PFSK-1 (cell line): ENCODE measurements at regions not wholly inside any gene's neighbourhood (a gene's known extent, or its start where the extent isn't known, plus 50 kb on each side); places are given as distances from the start of the nearest gene placed in this dataset.

Source experiments
- FOXP2 ChIP-seq: optimal IDR thresholded peaks from 2 replicates; pipeline ENCODE3; 2011; ENCODE audit warnings: borderline replicate concordance, control low read depth, inconsistent platforms; ENCODE audit not compliant: insufficient read depth; ENCODE audit errors: extremely low read length, extremely low read depth
- POLR2AphosphoS5 ChIP-seq: IDR thresholded peaks from 2 replicates; pipeline ENCODE4 v1.6.1; 2012; ENCODE audit warnings: low read depth, mild to moderate bottlenecking, control low read depth, low read length, moderate library complexity
- REST ChIP-seq, 2 experiments: IDR thresholded peaks; 2 replicates each; pipeline versions ENCODE4 v1.6.1 to v1.8.0; 2011 to 2012; ENCODE audit warnings: low read depth in 2 of 2, low read length in 2 of 2, control low read depth in 1 of 2, inconsistent platforms in 1 of 2, mild to moderate bottlenecking in 1 of 2, moderate library complexity in 1 of 2; ENCODE audit not compliant: insufficient read depth in 1 of 2
- SIN3A ChIP-seq: IDR thresholded peaks from 2 replicates; pipeline ENCODE4 v1.6.1; 2012; ENCODE audit warnings: mild to moderate bottlenecking, low read length, moderate library complexity, borderline replicate concordance; ENCODE audit not compliant: insufficient read depth
- TAF1 ChIP-seq: IDR thresholded peaks from 2 replicates; pipeline ENCODE4 v1.6.1; 2012; ENCODE audit warnings: low read length, control low read depth, borderline replicate concordance; ENCODE audit not compliant: insufficient read depth

- TF ChIP-seq FOXP2 (no peak), REST (IDR thresholded peaks at IDR 0.05; ENCODE audit: insufficient read depth in 1 of 2, low read depth in 2 of 2, low read length in 2 of 2) (no peak), POLR2AphosphoS5 (no peak), SIN3A (no peak), TAF1 (no peak)
Observed at GRCh38 chr9:18046068-18046467, 427.9 kb upstream of the ADAMTSL1 start.

- TF ChIP-seq FOXP2 (no peak), POLR2AphosphoS5 (no peak), REST (IDR thresholded peaks at IDR 0.05; ENCODE audit: insufficient read depth in 1 of 2, low read depth in 2 of 2, low read length in 2 of 2) (no peak), SIN3A (no peak), TAF1 (no peak)
Observed at GRCh38 chr9:18051638-18052037, 422.3 kb upstream of the ADAMTSL1 start.

GRCh38 chr9:18052060-18052459 lies 421.9 kb upstream of the ADAMTSL1 start:
- TF ChIP-seq SIN3A (no peak), POLR2AphosphoS5 (no peak), FOXP2 (no peak), REST (IDR thresholded peaks at IDR 0.05; ENCODE audit: insufficient read depth in 1 of 2, low read depth in 2 of 2, low read length in 2 of 2) (no peak), TAF1 (no peak)

- TF ChIP-seq REST (IDR thresholded peaks at IDR 0.05; ENCODE audit: insufficient read depth in 1 of 2, low read depth in 2 of 2, low read length in 2 of 2) = no peak
- no peak for TF ChIP-seq FOXP2
- TF ChIP-seq SIN3A = no peak
Observed at GRCh38 chr9:18056269-18056992, 417.5 kb upstream of the ADAMTSL1 start.

- TF ChIP-seq TAF1 = no peak
- no peak for TF ChIP-seq POLR2AphosphoS5
- TF ChIP-seq REST (IDR thresholded peaks at IDR 0.05; ENCODE audit: insufficient read depth in 1 of 2, low read depth in 2 of 2, low read length in 2 of 2) = no peak
- TF ChIP-seq SIN3A = no peak
- no peak for TF ChIP-seq FOXP2
Observed at GRCh38 chr9:18056993-18057369, 417.0 kb upstream of the ADAMTSL1 start.
